BLaER1 treated with 17β-estradiol and CSF1 and Interleukin-3, amounts not matched to agents 10 nM and 100 nM (cell line): ENCODE measurements at regions not wholly inside any gene's neighbourhood (a gene's known extent, or its start where the extent isn't known, plus 50 kb on each side); places are given as distances from the start of the nearest gene placed in this dataset.

ENCODE experiments used
- H3K27ac ChIP-seq, 11 experiments: shearing (Covaris generic); formaldehyde crosslinking; 2 replicates each; pipeline ENCODE4 v1.8.1; 2022
- H3K27me3 ChIP-seq, 11 experiments: shearing (Covaris generic); formaldehyde crosslinking; 2 replicates each; pipeline ENCODE4 v1.8.1; 2022
- H3K36me3 ChIP-seq, 11 experiments: shearing (Covaris generic); formaldehyde crosslinking; 2 replicates each; pipeline ENCODE4 v1.8.1; 2022
- H3K4me1 ChIP-seq, 10 experiments: shearing (Covaris generic); formaldehyde crosslinking; 2 replicates each; pipeline ENCODE4 v1.8.1; 2022
- H3K4me2 ChIP-seq, 11 experiments: shearing (Covaris generic); formaldehyde crosslinking; 2 replicates each; pipeline ENCODE4 v1.8.1; 2022
- H3K4me3 ChIP-seq, 10 experiments: shearing (Covaris generic); formaldehyde crosslinking; 2 replicates each; pipeline ENCODE4 v1.8.1; 2022
- H3K9ac ChIP-seq, 11 experiments: shearing (Covaris generic); formaldehyde crosslinking; 2 replicates each; pipeline ENCODE4 v1.8.1; 2022
- H3K9me3 ChIP-seq, 11 experiments: shearing (Covaris generic); formaldehyde crosslinking; replicated peaks in 1 of 11; 2 replicates each; pipeline ENCODE4 v1.8.1; 2022
- H4K20me1 ChIP-seq, 11 experiments: shearing (Covaris generic); formaldehyde crosslinking; 2 replicates each; pipeline ENCODE4 v1.8.1; 2022
- Cebpa-rat ChIP-seq, 11 experiments: shearing (Covaris generic); IDR thresholded peaks; 2 replicates each; pipeline ENCODE4 v1.8.1; 2022

DNA sequence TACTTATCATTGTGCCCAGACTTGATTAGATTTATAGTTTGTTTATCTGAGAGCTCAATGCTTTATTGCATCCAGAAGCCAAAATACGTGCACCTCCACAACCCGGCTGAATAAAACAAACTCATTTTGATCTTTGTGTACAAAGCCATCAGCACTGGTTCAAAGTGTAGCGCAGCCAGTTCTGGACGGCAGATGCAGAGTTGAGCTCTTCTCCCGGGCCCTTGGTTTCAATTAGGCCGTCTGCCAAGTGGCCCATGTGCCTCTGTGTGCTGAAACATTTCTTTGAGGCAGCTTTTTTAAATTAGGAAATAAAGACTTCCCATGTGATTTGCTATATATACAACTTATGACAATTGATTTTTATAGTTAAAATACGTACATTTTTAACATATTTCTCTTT lies 96.2 kb upstream of the RSPO3 start:
- no peak for TF ChIP-seq Cebpa-rat (IDR thresholded peaks at IDR 0.05)
- no peak overlapping the region for H3K27ac ChIP-seq
- no peak overlapping the region for H3K9ac ChIP-seq
- no peaks in the 10 kb centered on the region for H3K27me3 ChIP-seq
- H3K9me3 ChIP-seq = no peaks in the 10 kb centered on the region
- H3K36me3 ChIP-seq = no peaks in the 10 kb centered on the region
- no peak overlapping the region for H3K4me2 ChIP-seq
- no peaks in the 10 kb centered on the region for H3K4me1 ChIP-seq
- H3K4me3 ChIP-seq = no peak overlapping the region
- H4K20me1 ChIP-seq = no peaks in the 10 kb centered on the region

DNA sequence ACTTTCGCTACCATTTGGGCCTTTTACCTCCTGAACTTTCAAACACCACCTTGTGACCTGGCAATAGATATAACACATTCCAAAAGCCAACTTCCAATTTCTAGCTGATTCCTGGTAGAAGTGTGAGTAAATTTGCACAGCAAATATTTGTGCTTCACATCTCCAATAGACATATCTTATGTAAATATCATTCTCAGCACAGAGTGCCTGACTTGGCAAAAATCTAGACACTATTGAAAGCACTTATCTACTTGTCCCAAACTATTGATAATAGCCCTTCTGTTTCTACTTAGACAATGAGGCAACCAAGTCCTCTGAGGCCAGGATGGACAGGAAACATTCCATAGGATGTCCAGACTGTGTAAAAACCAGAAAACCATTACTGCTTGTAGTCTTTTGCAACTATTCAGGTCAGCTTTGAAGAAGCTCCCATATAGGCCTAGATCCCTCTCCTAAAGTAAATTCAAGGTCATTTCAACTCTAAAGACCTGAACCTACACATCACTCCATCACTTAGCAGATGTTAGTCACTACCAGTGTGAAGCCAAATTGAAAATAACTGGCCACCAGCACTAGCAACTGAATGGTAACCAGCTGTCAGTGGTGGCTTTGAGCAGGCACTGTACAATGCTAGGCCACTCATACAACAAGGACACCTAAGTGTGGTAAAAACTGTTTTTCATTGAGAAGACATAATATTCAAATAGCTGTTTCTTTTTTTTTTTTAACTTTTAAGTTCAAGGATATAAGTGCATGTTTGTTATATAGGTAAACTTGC lies 95.3 kb upstream of the RSPO3 start:
- no peaks in the 10 kb centered on the region for H3K4me1 ChIP-seq
- H3K4me3 ChIP-seq = no peak overlapping the region
- H3K9me3 ChIP-seq = no peaks in the 10 kb centered on the region
- no peak overlapping the region for H3K27ac ChIP-seq
- H3K27me3 ChIP-seq = no peaks in the 10 kb centered on the region
- H4K20me1 ChIP-seq = no peaks in the 10 kb centered on the region
- H3K36me3 ChIP-seq = no peaks in the 10 kb centered on the region
- no peak overlapping the region for H3K9ac ChIP-seq
- no peak overlapping the region for H3K4me2 ChIP-seq
- no peak for TF ChIP-seq Cebpa-rat (IDR thresholded peaks at IDR 0.05)

DNA sequence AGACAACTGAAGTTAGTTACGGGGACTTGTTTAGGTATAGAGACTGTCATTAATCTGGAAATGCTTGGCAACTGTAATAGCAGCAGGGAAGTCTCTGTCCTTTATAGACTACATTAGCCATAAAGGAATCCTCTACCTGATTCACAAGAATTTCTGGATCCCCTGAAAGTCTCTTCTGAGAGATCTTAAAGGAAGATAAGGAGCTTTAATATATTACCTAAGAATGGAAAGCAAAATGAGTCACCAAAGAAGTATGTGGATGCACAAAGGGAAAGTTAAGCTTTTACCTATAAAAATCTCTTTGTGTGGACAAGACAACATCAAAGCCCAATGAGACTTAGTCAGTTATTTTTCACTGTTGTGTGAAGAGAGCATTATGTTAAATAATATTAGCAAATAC lies 92.2 kb upstream of the RSPO3 start:
- no peak overlapping the region for H3K4me2 ChIP-seq
- H4K20me1 ChIP-seq = no peaks in the 10 kb centered on the region
- H3K9ac ChIP-seq = no peak overlapping the region
- no peaks in the 10 kb centered on the region for H3K36me3 ChIP-seq
- H3K27me3 ChIP-seq = no peaks in the 10 kb centered on the region
- no peak overlapping the region for H3K4me3 ChIP-seq
- no peak for TF ChIP-seq Cebpa-rat (IDR thresholded peaks at IDR 0.05)
- no peaks in the 10 kb centered on the region for H3K4me1 ChIP-seq
- no peak overlapping the region for H3K27ac ChIP-seq
- H3K9me3 ChIP-seq = no peaks in the 10 kb centered on the region

DNA sequence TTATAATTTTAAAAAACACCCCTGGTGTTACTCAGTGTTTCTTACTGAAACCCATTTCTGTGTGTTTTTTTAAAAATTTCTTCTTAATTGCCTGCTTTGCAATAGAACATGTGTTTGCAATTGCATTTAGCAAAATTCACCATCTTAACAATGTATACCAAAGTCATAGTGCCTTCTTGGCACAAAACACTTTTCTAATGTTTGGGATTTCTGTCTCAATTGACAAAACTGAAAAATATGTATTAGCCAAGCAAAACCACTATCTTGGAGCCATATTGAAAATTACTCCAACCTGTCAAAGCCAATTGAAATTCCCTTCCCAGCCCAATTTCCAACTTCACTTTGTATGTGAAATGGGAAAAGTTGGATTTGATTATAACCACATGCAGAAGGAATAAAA lies 88.4 kb upstream of the RSPO3 start:
- H3K27me3 ChIP-seq = no peaks in the 10 kb centered on the region
- no peak overlapping the region for H3K4me2 ChIP-seq
- no peaks in the 10 kb centered on the region for H3K9me3 ChIP-seq

DNA sequence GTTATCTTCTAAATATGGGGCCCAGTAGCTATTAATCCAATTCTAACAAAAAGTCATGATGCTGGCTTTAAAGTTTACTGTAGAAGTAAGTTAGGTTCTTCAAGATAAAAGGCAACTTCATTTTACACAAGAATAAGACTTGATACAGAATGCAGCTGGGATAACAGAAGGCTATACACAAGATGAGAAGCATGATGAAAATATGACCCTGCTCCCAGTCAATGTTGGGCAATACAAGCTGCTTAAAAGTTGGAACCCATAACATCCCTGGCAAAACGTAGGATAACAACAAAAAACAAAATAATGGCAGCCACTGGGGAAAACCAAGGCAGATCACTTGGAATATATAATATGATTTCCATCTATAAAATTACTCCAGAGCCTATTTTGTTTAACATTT lies 87.6 kb upstream of the RSPO3 start:
- H3K27ac ChIP-seq = no peak overlapping the region
- no peak for TF ChIP-seq Cebpa-rat (IDR thresholded peaks at IDR 0.05)
- no peak overlapping the region for H3K9ac ChIP-seq
- H3K36me3 ChIP-seq = no peaks in the 10 kb centered on the region
- no peaks in the 10 kb centered on the region for H3K27me3 ChIP-seq
- H3K9me3 ChIP-seq = no peaks in the 10 kb centered on the region
- no peak overlapping the region for H3K4me3 ChIP-seq
- H4K20me1 ChIP-seq = no peaks in the 10 kb centered on the region
- H3K4me1 ChIP-seq = no peaks in the 10 kb centered on the region
- no peak overlapping the region for H3K4me2 ChIP-seq

More for the DNA sequence above, 88.4 kb upstream of the RSPO3 start:
- no peaks in the 10 kb centered on the region for H3K36me3 ChIP-seq
- no peaks in the 10 kb centered on the region for H4K20me1 ChIP-seq
- no peaks in the 10 kb centered on the region for H3K4me1 ChIP-seq
- H3K9ac ChIP-seq = no peak overlapping the region
- no peak overlapping the region for H3K27ac ChIP-seq
- TF ChIP-seq Cebpa-rat (IDR thresholded peaks at IDR 0.05) = no peak
- no peak overlapping the region for H3K4me3 ChIP-seq

DNA sequence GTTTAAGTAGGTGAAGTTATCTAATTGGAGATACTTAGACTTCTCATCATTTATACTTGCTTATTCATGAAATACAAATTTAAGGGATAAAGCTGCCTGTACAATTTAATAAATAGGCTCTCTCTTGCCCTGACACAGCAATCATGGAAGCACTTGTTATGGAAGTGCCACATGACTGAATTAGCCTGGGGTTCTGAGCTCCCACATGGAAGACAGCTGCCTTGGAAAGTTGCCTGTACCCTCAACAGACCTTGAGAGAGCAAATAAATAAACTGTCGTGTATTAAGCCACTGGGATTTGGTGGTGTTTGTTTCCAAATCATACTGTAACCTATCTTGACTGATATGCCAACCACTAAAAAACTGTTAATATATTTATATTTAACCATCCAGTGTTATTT lies 87.0 kb upstream of the RSPO3 start:
- no peaks in the 10 kb centered on the region for H3K36me3 ChIP-seq
- TF ChIP-seq Cebpa-rat (IDR thresholded peaks at IDR 0.05) = no peak
- no peak overlapping the region for H3K9ac ChIP-seq
- no peaks in the 10 kb centered on the region for H3K4me1 ChIP-seq
- H3K27me3 ChIP-seq = no peaks in the 10 kb centered on the region
- H3K4me2 ChIP-seq = no peak overlapping the region
- H3K9me3 ChIP-seq = no peaks in the 10 kb centered on the region
- H3K4me3 ChIP-seq = no peak overlapping the region
- H4K20me1 ChIP-seq = no peaks in the 10 kb centered on the region
- H3K27ac ChIP-seq = no peak overlapping the region

DNA sequence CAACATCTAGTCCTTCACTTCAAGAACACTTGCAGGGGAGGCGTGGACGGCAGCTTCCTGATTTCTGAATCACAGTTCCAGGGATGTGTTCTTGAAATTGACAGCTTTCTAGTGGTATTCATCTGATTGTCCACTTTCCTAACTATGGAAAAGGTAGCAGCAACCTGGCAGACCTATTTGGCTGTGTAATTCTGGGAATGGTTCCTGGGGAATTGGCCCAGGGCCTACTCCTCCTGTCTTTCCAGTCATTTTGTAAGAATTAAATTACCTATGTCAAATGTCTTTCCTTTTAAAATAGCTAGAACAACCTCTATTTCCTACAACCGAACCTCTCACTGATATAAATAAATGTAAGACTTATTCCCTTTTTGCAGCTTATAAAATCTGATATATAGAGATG lies 85.5 kb upstream of the RSPO3 start:
- Histone ChIP-seq H3K27me3 (no peaks in the 10 kb centered on the region), H3K9ac (no peak overlapping the region), H4K20me1 (no peaks in the 10 kb centered on the region), H3K27ac (no peak overlapping the region), H3K4me2 (no peak overlapping the region), H3K9me3 (no peaks in the 10 kb centered on the region), H3K4me3 (no peak overlapping the region), H3K36me3 (no peaks in the 10 kb centered on the region), H3K4me1 (no peaks in the 10 kb centered on the region)
- TF ChIP-seq Cebpa-rat (IDR thresholded peaks at IDR 0.05) = no peak

DNA sequence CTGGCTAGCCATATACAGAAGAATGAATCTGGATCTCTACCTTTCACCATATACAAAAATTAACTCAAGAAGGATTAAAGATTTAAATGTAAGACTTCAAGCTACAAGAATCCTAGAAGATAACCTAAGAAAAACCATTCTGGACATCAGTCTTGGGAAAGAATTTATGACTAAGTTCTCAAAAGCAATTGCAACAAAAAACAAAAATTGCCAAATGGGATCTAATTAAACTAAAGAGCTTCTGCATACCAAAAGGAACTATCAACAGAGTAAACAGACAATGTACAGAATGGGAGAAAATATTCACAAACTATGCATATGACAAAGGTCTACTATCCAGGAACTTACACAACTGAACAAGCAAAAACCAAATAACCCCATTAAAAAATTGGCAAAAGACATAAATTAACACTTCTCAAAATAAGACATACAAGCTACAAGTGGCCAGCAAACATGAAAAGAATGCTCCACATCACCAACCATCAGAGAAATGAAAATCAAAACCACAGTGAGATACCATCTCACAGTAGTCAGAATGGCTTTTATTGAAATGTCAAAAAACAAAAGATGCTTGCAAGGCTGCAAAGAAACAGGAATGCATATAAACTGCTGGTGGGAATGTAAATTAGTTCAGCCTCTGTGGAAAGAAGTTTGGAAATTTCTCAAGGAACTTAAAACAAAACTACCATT lies 66.8 kb upstream of the RSPO3 start:
- H3K4me1 ChIP-seq = peaks cover 0 to 12% (median 0%) of the 10 kb centered on the region in 10 experiments; a peak in 6 of 20 replicates
- no peak overlapping the region for H3K9ac ChIP-seq
- no peak overlapping the region for H3K4me3 ChIP-seq
- peaks cover 0 to 8% (median 3%) of the 10 kb centered on the region in 11 experiments; a peak in 7 of 22 replicates for H3K9me3 ChIP-seq
- no peaks in the 10 kb centered on the region for H4K20me1 ChIP-seq
- H3K27me3 ChIP-seq = no peaks in the 10 kb centered on the region
- H3K36me3 ChIP-seq = no peaks in the 10 kb centered on the region
- TF ChIP-seq Cebpa-rat (IDR thresholded peaks at IDR 0.05) = no peak
- no peak overlapping the region for H3K27ac ChIP-seq
- no peak overlapping the region for H3K4me2 ChIP-seq

DNA sequence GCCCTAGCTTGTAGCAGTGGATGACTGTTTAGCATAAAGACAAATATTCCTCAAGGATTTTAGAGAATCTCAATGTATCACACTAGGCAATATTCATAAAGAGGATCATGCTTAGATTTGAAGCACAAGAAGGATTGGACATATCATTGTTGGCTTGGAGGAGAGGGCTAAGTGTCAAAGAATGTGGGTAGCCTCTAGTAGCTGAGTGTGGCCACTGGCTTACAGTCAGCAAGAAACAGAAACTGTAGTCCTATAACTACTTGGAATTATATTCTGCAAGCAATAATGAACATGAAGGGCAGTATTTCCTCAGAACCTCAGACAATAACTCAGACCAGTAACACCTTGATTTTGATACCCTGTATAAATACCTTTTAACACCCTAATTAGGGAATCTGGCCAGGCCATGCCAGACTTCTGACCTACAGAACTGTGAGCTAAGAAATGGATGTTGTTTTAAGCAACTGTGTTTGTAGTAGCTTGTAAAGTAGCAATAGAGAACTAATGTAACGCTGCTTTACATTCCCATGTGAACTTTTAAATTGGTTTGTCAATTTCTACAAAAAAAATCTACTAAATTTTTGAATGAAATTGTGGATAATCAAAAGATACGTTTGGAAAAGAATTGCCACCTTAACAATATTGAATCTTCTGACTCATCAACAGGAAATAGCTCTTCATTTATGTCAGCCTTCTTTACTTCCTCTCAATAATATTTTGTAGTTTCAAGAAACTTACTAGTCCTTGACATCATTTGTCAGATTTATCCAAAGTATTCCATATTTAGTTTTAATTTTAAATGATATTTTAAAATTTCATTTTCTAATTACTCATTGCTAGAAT lies 65.2 kb upstream of the RSPO3 start:
- H3K27ac ChIP-seq = no peak overlapping the region
- no peak overlapping the region for H3K9ac ChIP-seq
- H3K4me3 ChIP-seq = no peak overlapping the region
- H3K27me3 ChIP-seq = no peaks in the 10 kb centered on the region
- H3K4me1 ChIP-seq = peaks cover 0 to 12% (median 0%) of the 10 kb centered on the region in 10 experiments; a peak in 6 of 20 replicates
- no peaks in the 10 kb centered on the region for H4K20me1 ChIP-seq
- peaks cover 0 to 11% (median 6%) of the 10 kb centered on the region in 11 experiments; a peak in 10 of 22 replicates for H3K9me3 ChIP-seq
- no peaks in the 10 kb centered on the region for H3K36me3 ChIP-seq
- TF ChIP-seq Cebpa-rat (IDR thresholded peaks at IDR 0.05) = no peak
- peak overlapping the region in 2 of 11 experiments; percentile 2 to 38; a peak in 2 of 22 replicates for H3K4me2 ChIP-seq
